Activated CD8-positive, alpha-beta T cell treated with anti-CD3 and anti-CD28 coated beads, Interleukin-2, amount 10 ng/mL, durations not matched to agents 7 days and 5 days (primary cell): ENCODE measurements at regions not wholly inside any gene's neighbourhood (a gene's known extent, or its start where the extent isn't known, plus 50 kb on each side); places are given as distances from the start of the nearest gene placed in this dataset.

Experiments used
- ATAC-seq: fragments of 150-1000 bp; cut with Tn5 transposase; one replicate; pipeline ENCODE4 v1.10.0; 2021; ENCODE audit warnings: moderate library complexity
- CTCF ChIA-PET: fragments of 350-600 bp; sonication (Branson Sonifier 250); formaldehyde crosslinking; loops from one replicate; lab custom pipeline; 2021; ENCODE audit warnings: antibody characterized with exemption; lab: Charles Lee
- POLR2A ChIA-PET: fragments of 350-600 bp; sonication (Branson Sonifier 250); formaldehyde crosslinking; loops from one replicate; lab custom pipeline; 2021; ENCODE audit warnings: antibody characterized with exemption; lab: Charles Lee
- DNase-seq: peaks from one replicate; pipeline ENCODE4 v3.0.0-alpha.2; 2020
- H3K27ac Mint-ChIP-seq: one replicate; pipeline ENCODE4 v1.8.0; 2021; ENCODE audit warnings: mild to moderate bottlenecking, mixed read lengths
- H3K27me3 Mint-ChIP-seq: one replicate; pipeline ENCODE4 v1.8.0; 2021; ENCODE audit warnings: low read depth, mixed read lengths
- H3K36me3 Mint-ChIP-seq: one replicate; pipeline ENCODE4 v1.8.0; 2021; ENCODE audit warnings: low read depth, mixed read lengths
- H3K4me1 Mint-ChIP-seq: one replicate; pipeline ENCODE4 v1.8.0; 2021; ENCODE audit warnings: low read depth, mixed read lengths
- H3K4me3 Mint-ChIP-seq: one replicate; pipeline ENCODE4 v1.8.0; 2021; ENCODE audit warnings: mild to moderate bottlenecking, mixed read lengths
- H3K9me3 Mint-ChIP-seq: one replicate; pipeline ENCODE4 v1.8.0; 2022; ENCODE audit warnings: mixed read lengths; ENCODE audit not compliant: insufficient read depth

GRCh38 chrY:13756615-13757014 is 52.9 kb downstream of the TMSB4Y start:
- ChIA-PET POLR2A (no interaction called here), CTCF (no interaction called here)
- H3K36me3 Mint-ChIP-seq: no peaks in the 10 kb centered on the region
- ATAC-seq: no peak
- no peaks in the 10 kb centered on the region for H3K4me1 Mint-ChIP-seq
- H3K27ac Mint-ChIP-seq: no peak overlapping the region
- no peak for DNase-seq
- no peak overlapping the region for H3K4me3 Mint-ChIP-seq
- H3K9me3 Mint-ChIP-seq: no peaks in the 10 kb centered on the region
- no peaks in the 10 kb centered on the region for H3K27me3 Mint-ChIP-seq

DNA sequence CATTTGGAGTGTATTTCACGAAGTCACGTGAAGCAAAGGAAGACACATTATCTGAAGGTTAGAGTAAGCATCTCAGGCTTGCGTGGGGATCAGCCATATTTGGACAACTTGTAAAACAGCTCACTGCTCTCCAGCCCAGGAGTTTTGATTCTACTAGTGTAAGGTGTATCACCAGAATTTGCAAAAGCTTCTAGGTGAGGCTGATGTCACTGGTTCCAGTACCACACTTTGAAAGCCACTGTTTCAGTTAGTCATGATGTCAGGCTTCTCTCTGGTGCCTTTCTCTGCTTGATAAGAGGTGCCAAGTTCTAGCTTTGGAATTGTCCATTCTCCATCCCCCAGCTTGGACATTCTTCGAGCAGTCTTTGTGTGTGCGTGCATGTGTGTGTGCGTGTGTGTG is 62.3 kb downstream of the TMSB4Y start:
- DNase-seq (no peak), ATAC-seq (no peak)
- Mint-ChIP-seq H3K27me3 (no peaks in the 10 kb centered on the region), H3K4me3 (no peak overlapping the region), H3K9me3 (peaks cover 4% of the 10 kb centered on the region), H3K4me1 (no peaks in the 10 kb centered on the region), H3K36me3 (no peaks in the 10 kb centered on the region), H3K27ac (no peak overlapping the region)
- ChIA-PET CTCF (no interaction called here), POLR2A (no interaction called here)

DNA sequence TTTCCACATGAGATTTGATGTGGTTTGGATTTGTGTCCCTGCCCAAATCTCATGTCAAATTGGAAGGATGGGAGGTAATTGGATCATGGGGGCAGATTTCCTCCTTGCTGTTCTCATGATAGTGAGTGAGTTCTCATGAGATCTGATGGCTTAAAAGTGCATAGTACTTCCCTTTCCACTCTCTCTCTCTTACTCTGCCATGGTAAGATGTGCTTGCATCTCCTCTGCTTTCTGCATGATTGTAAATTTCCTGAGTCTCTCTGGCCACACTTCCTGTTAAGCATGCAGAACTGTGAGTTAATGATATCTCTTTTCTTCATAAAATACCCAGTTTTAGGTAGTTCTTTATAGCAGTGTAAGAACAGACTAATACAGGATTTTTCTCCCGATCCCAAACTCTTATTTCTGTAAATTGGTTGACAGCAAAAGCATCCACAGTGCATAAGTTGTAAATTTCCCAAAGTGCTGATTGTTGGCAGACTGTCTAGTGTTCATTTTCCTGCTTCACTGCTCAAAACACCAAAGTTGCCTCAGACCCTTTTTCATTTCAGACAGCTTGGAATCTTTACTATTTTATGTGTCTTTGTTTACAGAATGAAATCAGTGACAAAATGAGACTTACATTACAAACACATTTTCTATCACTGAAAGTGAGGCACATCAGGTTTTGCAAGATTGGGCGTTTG is 86.6 kb downstream of the TMSB4Y start:
- ChIA-PET POLR2A (no interaction called here), CTCF (no interaction called here)
- H3K4me1 Mint-ChIP-seq: peaks cover 13% of the 10 kb centered on the region
- H3K36me3 Mint-ChIP-seq: peaks cover 7% of the 10 kb centered on the region
- no peaks in the 10 kb centered on the region for H3K9me3 Mint-ChIP-seq
- ATAC-seq (no peak), DNase-seq (no peak)
- H3K4me3 Mint-ChIP-seq: no peak overlapping the region
- H3K27me3 Mint-ChIP-seq: no peaks in the 10 kb centered on the region
- H3K27ac Mint-ChIP-seq: peak overlapping the region; percentile 57

DNA sequence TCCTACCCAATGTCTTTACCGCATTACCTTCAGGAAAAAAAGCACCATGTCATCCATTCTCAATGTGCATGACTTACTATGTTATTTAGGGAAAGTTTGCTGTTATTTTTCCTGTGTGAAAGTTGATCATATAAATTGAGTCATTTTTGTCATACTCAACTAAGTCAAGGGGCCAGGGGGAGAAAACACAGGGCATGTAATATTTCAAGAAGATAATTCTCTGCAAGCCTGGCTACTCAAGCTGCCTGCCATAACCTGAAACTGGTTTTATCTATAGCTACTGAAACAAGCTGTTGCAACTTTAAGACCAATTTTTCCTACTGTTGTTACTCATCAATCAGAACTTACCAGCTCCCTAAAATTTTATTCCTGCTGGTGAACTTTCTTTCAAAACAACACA is 91.4 kb downstream of the TMSB4Y start:
- no peak for DNase-seq
- Mint-ChIP-seq H3K27me3 (no peaks in the 10 kb centered on the region), H3K4me3 (no peak overlapping the region), H3K27ac (no peak overlapping the region), H3K36me3 (peaks cover 5% of the 10 kb centered on the region), H3K9me3 (no peaks in the 10 kb centered on the region), H3K4me1 (peaks cover 5% of the 10 kb centered on the region)
- POLR2A ChIA-PET: no interaction called here
- CTCF ChIA-PET: no interaction called here
- ATAC-seq: no peak

GRCh38 chrY:13802828-13803227 is 99.1 kb downstream of the TMSB4Y start:
- peaks cover 8% of the 10 kb centered on the region for H3K4me1 Mint-ChIP-seq
- H3K27ac Mint-ChIP-seq: no peak overlapping the region
- ChIA-PET POLR2A (no interaction called here), CTCF (no interaction called here)
- ATAC-seq: no peak
- no peaks in the 10 kb centered on the region for H3K27me3 Mint-ChIP-seq
- H3K4me3 Mint-ChIP-seq: no peak overlapping the region
- no peak for DNase-seq
- no peaks in the 10 kb centered on the region for H3K9me3 Mint-ChIP-seq
- no peaks in the 10 kb centered on the region for H3K36me3 Mint-ChIP-seq

DNA sequence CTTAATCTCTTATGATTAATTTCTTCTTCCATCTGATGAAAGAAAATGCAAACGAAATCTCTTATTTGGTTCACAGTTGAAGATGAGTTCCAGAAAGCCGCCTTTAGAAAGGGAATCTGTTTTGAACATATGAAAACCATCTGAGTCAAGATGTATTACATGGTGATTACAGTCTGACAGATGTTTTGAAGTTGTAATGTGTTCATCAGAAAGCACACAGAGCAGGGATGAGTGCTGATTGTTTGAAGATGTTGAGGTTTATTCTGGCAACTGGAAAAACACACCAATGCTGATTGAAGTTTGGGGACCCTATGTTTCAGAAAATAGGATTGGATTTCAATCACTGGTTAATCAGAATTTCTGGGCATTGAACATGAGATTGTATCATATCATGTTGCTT is 99.7 kb downstream of the TMSB4Y start:
- Mint-ChIP-seq H3K9me3 (no peaks in the 10 kb centered on the region), H3K27me3 (no peaks in the 10 kb centered on the region), H3K27ac (no peak overlapping the region), H3K36me3 (no peaks in the 10 kb centered on the region), H3K4me1 (peaks cover 8% of the 10 kb centered on the region), H3K4me3 (no peak overlapping the region)
- DNase-seq (no peak), ATAC-seq (no peak)
- POLR2A ChIA-PET: no interaction called here
- CTCF ChIA-PET: no interaction called here

DNA sequence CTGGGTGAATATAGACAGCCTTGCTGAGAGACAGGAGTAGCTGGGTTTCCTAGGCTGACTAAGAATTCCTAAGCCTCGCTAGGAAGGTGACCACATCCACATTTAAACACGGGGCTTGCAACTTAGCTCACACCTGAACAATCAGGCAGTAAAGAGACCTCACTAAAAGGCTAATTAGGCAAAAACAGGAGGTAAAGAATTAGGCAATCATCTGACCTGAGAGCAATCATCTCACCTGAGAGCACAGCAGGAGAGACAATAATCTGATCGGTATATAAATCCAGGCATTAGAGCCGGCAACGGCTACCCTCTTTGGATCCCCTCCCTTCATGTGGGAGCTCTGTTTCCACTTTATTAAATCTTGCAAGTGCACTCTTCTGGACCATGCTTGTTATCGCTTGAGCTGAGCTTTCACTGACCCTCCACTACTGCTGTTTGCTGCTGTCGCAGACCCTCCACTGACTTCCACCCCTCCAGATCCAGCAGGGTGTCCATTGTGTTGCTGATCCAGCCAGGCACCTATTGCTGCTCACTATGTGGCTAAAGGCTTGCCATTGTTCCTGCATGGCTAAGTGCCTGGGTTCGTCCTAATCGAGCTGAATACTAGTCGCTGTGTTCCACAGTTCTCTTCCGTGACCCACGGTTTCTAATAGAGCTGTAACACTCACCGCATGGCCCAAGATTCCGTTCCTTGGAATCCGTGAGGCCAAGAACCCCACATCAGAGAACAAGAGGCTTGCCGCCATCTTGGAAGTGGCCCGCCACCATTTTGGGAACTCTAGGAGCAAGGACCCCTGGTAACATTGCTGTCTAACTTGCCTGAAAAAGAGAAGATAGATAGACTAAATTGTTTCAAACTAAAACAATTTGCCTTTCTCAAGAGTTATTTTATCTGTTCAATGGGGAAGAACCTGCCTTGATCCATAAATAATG is 100.7 kb downstream of the TMSB4Y start:
- H3K27ac Mint-ChIP-seq: peak overlapping the region; percentile 33
- no peaks in the 10 kb centered on the region for H3K27me3 Mint-ChIP-seq
- H3K9me3 Mint-ChIP-seq: no peaks in the 10 kb centered on the region
- no peak overlapping the region for H3K4me3 Mint-ChIP-seq
- CTCF ChIA-PET: no interaction called here
- no peaks in the 10 kb centered on the region for H3K36me3 Mint-ChIP-seq
- H3K4me1 Mint-ChIP-seq: peaks cover 8% of the 10 kb centered on the region
- ATAC-seq (no peak), DNase-seq (no peak)
- POLR2A ChIA-PET: interaction anchor here (0.6 kb wide), 1 partner anchor 54 kb away, joined by 3 read pairs; no protein-coding TSS in a partner anchor

GRCh38 chrY:13805057-13805735 is 101.5 kb downstream of the TMSB4Y start:
- no peak for DNase-seq
- Mint-ChIP-seq H3K4me3 (no peak overlapping the region), H3K36me3 (no peaks in the 10 kb centered on the region), H3K27me3 (no peaks in the 10 kb centered on the region), H3K9me3 (no peaks in the 10 kb centered on the region), H3K4me1 (peaks cover 8% of the 10 kb centered on the region), H3K27ac (peak overlapping the region; percentile 33)
- ChIA-PET POLR2A (interaction anchor here (0.6 kb wide), 1 partner anchor 101 kb away, joined by 3 read pairs; the partner anchor contains the start of gene TMSB4Y), CTCF (no interaction called here)
- ATAC-seq: no peak

DNA sequence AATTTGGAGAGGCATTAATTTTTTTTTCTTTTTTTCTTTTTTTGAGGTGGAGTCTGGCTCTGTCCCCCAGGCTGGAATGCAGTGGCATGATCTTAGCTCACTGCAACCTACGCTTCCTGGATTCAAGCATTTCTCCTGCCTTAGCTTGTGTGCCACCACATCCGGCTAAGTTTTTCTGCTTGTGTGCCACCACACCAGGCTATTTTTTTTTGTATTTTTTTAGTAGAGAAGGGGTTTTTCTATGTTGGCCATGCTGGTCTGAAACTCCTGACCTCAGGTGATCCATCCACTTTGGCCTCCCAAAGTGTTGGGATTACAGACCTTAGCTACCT is 102.0 kb downstream of the TMSB4Y start:
- CTCF ChIA-PET: no interaction called here
- POLR2A ChIA-PET: interaction anchor here (0.6 kb wide), 1 partner anchor 102 kb away, joined by 3 read pairs; the partner anchor contains the start of gene TMSB4Y
- Mint-ChIP-seq H3K9me3 (peaks cover 4% of the 10 kb centered on the region), H3K4me3 (no peak overlapping the region), H3K27me3 (no peaks in the 10 kb centered on the region), H3K36me3 (no peaks in the 10 kb centered on the region), H3K27ac (no peak overlapping the region), H3K4me1 (peaks cover 8% of the 10 kb centered on the region)
- ATAC-seq (no peak), DNase-seq (no peak)

DNA sequence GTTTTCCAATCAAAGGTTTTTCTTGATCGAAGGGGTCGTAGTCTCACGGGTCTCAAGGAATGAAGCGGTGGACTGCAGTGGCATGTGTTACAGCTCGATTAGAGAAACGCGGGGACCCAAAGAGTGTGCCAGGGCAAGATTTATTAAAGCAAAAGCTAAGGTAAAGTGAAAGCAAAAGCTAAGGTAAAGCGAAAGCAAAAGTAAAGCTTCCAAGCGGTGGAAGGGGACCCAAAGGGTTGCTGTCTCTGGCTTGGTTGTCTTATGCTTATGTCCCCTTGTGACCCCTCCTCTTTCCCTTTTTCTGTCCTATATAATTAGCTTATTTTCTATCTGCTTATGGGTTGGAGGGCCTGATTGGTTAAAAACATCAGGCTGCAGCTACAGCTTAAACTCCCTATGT is 126.4 kb downstream of the TMSB4Y start:
- Mint-ChIP-seq H3K27ac (peak overlapping the region; percentile 61), H3K4me3 (peak overlapping the region; percentile 28), H3K4me1 (peaks cover 7% of the 10 kb centered on the region), H3K36me3 (peaks cover 2% of the 10 kb centered on the region), H3K9me3 (peaks cover 5% of the 10 kb centered on the region), H3K27me3 (no peaks in the 10 kb centered on the region)
- no peak for ATAC-seq
- CTCF ChIA-PET: no interaction called here
- DNase-seq: no peak
- POLR2A ChIA-PET: no interaction called here

GRCh38 chrY:13844411-13844810 is 140.7 kb downstream of the TMSB4Y start:
- ChIA-PET POLR2A (no interaction called here), CTCF (no interaction called here)
- ATAC-seq (no peak), DNase-seq (no peak)
- Mint-ChIP-seq H3K27ac (no peak overlapping the region), H3K36me3 (peaks cover 2% of the 10 kb centered on the region), H3K27me3 (no peaks in the 10 kb centered on the region), H3K4me1 (no peaks in the 10 kb centered on the region), H3K4me3 (no peak overlapping the region), H3K9me3 (no peaks in the 10 kb centered on the region)

- Mint-ChIP-seq H3K9me3 (no peaks in the 10 kb centered on the region), H3K36me3 (peaks cover 2% of the 10 kb centered on the region), H3K27ac (no peak overlapping the region), H3K4me1 (no peaks in the 10 kb centered on the region), H3K27me3 (no peaks in the 10 kb centered on the region), H3K4me3 (no peak overlapping the region)
- POLR2A ChIA-PET: interaction anchor here (0.7 kb wide), 1 partner anchor 474 kb away, joined by 3 read pairs; no protein-coding TSS in a partner anchor
- ATAC-seq (no peak), DNase-seq (no peak)
- CTCF ChIA-PET: no interaction called here
Measured at GRCh38 chrY:13845276-13845675, 141.0 kb downstream of the VCY start.
